ENCODE measurements at regions not wholly inside any gene's neighbourhood (a gene's known extent, or its start where the extent isn't known, plus 50 kb on each side); places are given as distances from the start of the nearest gene placed in this dataset.

- TF ChIP-seq REST (IDR thresholded peaks at IDR 0.05; ENCODE audit: insufficient replicate concordance, low read depth) (no peak), CTCF (IDR thresholded peaks at IDR 0.05; ENCODE audit: insufficient read depth, low read length) (no peak), GABPA (IDR thresholded peaks at IDR 0.05; ENCODE audit: low read depth) (no peak), POLR2AphosphoS5 (IDR thresholded peaks at IDR 0.05; ENCODE audit: low read depth) (no peak)
Measured at GRCh38 chr1:234690872-234691271, 80.9 kb upstream of the IRF2BP2 start.

Data from HL-60 (cell line).